Heart right ventricle (tissue), 16 donors: ENCODE measurements at regions not wholly inside any gene's neighbourhood (a gene's known extent, or its start where the extent isn't known, plus 50 kb on each side); places are given as distances from the start of the nearest gene placed in this dataset.

Source experiments
- ATAC-seq, 8 donors: fragments of 200-7000 bp; cut with Tn5 transposase; one replicate each; pipeline ENCODE4 v1.9.1; 2020; ENCODE audit warnings: mild to moderate bottlenecking in 8 of 8, moderate library complexity in 8 of 8, moderate number of reproducible peaks in 1 of 8
- DNase-seq, 2 donors: peaks; one replicate each; pipeline ENCODE4 v3.0.0-alpha.2; 2020
- H3K27ac ChIP-seq, 10 donors: fragments of 200-600 bp; sonication (generic) in 2 of 10; one replicate each; pipeline versions ENCODE4 v1.5.0 to v1.8.0; 2020 to 2022; ENCODE audit warnings: mild to moderate bottlenecking in 3 of 10
- H3K27me3 ChIP-seq, 7 donors: fragments of 200-600 bp; one replicate each; pipeline ENCODE4 v1.8.0; 2021 to 2022; ENCODE audit warnings: mild to moderate bottlenecking in 2 of 7
- H3K36me3 ChIP-seq, 9 donors: fragments of 200-600 bp; sonication (generic) in 1 of 9; one replicate each; pipeline versions ENCODE4 v1.5.0 to v1.8.0; 2020 to 2022; ENCODE audit warnings: mild to moderate bottlenecking in 2 of 9
- H3K4me1 ChIP-seq, 9 donors: fragments of 200-600 bp; sonication (generic) in 1 of 9; one replicate each; pipeline versions ENCODE4 v1.5.0 to v1.8.0; 2020 to 2022; ENCODE audit warnings: mild to moderate bottlenecking in 4 of 9
- H3K4me3 ChIP-seq, 10 donors: fragments of 200-600 bp; sonication (generic) in 2 of 10; one replicate each; pipeline versions ENCODE4 v1.5.0 to v1.8.0; 2020 to 2022; ENCODE audit warnings: mild to moderate bottlenecking in 7 of 10, moderate library complexity in 2 of 10
- H3K9me3 ChIP-seq, 11 donors: fragments of 200-600 bp in 10 of 11; sonication (generic) in 2 of 11; one replicate each; pipeline versions ENCODE4 v1.5.0 to v1.8.0; 2013 to 2022; ENCODE audit warnings: mild to moderate bottlenecking in 2 of 11, control low read depth in 1 of 11, moderate library complexity in 1 of 11
- WGBS, 2 donors: extraction: QIAGEN DNeasy Blood & Tissue Kit; methylation state at CpG; one replicate each; pipeline ENCODE4 v1.1.7; 2013; ENCODE audit warnings: inconsistent platforms in 1 of 2; 5-methylcytosine and 5-hydroxymethylcytosine counted together
- intact Hi-C, 10 donors: fragments of 100-400 bp; cut with DNase I; formaldehyde crosslinking; loops; one replicate each; pipeline versions ENCODE4 v1.11.1 to v1.14.2; 2022
- TF ChIP-seq, protein P1 (sequence below), 9 donors: fragments of 200-600 bp; sonication (generic) in 2 of 9; IDR thresholded peaks; one replicate each; pipeline versions ENCODE4 v1.5.0 to v1.8.0; 2021 to 2022; ENCODE audit warnings: antibody characterized with exemption in 9 of 9, mild to moderate bottlenecking in 5 of 9, moderate library complexity in 1 of 9
- donor health status: Arrhythmogenic right ventricular cardiomyopathy.
- donor health status: ischemic (EF 13 %, LVEDD 7.1; RV severe dilation, severe dysfunction).
- donor health status: healthy with polysubstance abuse.
- donor health status: DM: no; HTN: yes; CAD: no.
- donor health status: DM: no; HTN: no; CAD: no.
- donor health status: ischemic (EF 25% LVEDD 6.9; RV normal size, moderate dysfunction).
- donor health status: ischemic (EF 25% LVEDD 5.7; RV mildly dilated, moderate dysfunction).
- donor health status: healthy.
- donor health status: DM: yes; HTN: yes; CAD: no.
- donor health status: Ischemic cardiomyopathy.
- donor health status: ischemic (EF 35%, LVEDD 5.7; RV mildly dilated, moderate dysfunction).
- donor health status: nonischemic (EF 11% LVEDD 7.7; RV severe dilation, severe dysfunction).
- donor health status: DM: yes; HTN: yes; CAD: no.
- donor health status: PGD.
- donor health status: ischemic (EF 29% LVEDD 5.4; RV normal size, mild dysfunction).
- donor health status: nonischemic (EF 23%, LVEDD 6.1; RV moderate dilation, normal function).

DNA sequence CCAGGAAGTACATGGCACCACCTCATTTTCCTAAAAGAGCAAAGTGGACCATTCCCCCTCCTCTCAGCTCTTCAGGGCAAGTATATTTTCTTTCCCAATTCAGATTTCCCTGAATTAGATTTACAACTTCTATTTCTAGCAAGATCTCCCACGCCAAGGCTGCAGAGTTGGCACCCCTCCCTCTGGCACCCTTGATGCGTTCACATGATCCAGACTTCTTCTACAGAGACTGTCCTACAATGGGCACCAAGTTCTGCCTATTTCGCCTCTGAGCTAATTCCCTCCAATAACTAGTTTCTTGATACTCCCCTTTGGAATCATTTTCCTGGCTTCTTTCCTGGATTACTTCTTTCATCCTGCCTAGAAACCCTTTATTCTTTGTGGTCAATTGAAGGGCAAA lies 122.0 kb downstream of the CDC7 start:
- TF ChIP-seq, protein P1, sequence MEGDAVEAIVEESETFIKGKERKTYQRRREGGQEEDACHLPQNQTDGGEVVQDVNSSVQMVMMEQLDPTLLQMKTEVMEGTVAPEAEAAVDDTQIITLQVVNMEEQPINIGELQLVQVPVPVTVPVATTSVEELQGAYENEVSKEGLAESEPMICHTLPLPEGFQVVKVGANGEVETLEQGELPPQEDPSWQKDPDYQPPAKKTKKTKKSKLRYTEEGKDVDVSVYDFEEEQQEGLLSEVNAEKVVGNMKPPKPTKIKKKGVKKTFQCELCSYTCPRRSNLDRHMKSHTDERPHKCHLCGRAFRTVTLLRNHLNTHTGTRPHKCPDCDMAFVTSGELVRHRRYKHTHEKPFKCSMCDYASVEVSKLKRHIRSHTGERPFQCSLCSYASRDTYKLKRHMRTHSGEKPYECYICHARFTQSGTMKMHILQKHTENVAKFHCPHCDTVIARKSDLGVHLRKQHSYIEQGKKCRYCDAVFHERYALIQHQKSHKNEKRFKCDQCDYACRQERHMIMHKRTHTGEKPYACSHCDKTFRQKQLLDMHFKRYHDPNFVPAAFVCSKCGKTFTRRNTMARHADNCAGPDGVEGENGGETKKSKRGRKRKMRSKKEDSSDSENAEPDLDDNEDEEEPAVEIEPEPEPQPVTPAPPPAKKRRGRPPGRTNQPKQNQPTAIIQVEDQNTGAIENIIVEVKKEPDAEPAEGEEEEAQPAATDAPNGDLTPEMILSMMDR (IDR thresholded peaks at IDR 0.05): no peak

DNA sequence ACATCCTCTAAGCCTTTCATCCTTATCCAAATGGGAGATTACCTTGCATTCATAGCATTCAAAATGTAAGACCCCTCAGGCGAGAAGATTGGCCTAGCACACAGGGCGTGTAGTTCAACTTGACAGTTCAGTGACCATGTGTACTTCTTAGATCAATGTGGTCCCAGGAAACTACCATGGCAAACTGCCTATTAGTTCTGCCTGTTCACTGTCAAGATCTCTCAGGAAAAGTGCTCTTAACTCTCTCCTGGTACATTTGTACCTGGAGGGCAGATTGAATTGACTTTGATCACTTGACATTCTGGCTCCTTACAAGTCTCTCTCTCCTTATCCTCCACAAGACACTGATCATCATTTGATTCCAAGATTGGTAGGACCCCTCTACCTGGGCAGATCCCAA lies 122.4 kb downstream of the CDC7 start:
- Histone ChIP-seq H3K4me1 (peaks cover 0 to 21% (median 4%) of the 10 kb centered on the region in 9 donors), H3K36me3 (no peaks in the 10 kb centered on the region), H3K27ac (peak overlapping the region in 3 of 10 donors; percentile 17 to 49 (median 39)), H3K27me3 (no peaks in the 10 kb centered on the region), H3K4me3 (no peak overlapping the region), H3K9me3 (no peaks in the 10 kb centered on the region)
- DNase-seq: no peak
- peak in 5 of 8 donors; percentile 10 to 59 (median 33) for ATAC-seq
- WGBS, 2 donors: 44 to 67% methylated on average over 2 of the region's 2 CpGs
- TF ChIP-seq, protein P1 (IDR thresholded peaks at IDR 0.05): no peak
- intact Hi-C loops: loop anchor here in 1 of 10 donors (10.0 kb wide), 1 partner anchor 62 kb away; no protein-coding TSS in a partner anchor

More for the DNA sequence above, 122.0 kb downstream of the CDC7 start:
- Histone ChIP-seq H3K27me3 (no peaks in the 10 kb centered on the region), H3K4me3 (no peak overlapping the region), H3K4me1 (peaks cover 0 to 25% (median 4%) of the 10 kb centered on the region in 9 donors), H3K36me3 (no peaks in the 10 kb centered on the region), H3K9me3 (no peaks in the 10 kb centered on the region), H3K27ac (peak overlapping the region in 3 of 10 donors; percentile 17 to 49 (median 39))
- peak; percentile 66 to 67 for DNase-seq
- ATAC-seq: peak; percentile 61 to 90 (median 82)
- WGBS, 2 donors: 33 to 46% methylated on average over 3 of the region's 3 CpGs
- intact Hi-C loops: loop anchor here in 1 of 10 donors (10.0 kb wide), 1 partner anchor 62 kb away; no protein-coding TSS in a partner anchor

DNA sequence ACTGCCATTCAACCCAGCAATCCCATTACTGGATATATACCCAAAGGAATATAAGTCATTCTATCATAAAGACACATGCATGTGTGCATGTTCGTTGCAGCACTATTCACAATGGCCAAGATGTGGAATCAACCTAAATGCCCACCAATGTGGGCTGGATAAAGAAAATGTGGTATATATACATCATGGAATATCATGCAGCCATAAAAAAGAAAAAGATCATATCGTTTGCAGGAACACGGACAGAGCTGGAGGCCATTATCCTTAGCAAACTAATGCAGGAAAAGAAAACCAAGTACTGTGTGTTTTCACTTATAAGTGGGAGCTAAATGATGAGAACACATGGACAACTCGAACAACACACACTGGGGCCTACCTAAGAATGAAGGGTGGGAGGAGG lies 123.7 kb downstream of the CDC7 start:
- WGBS, 2 donors: 97% methylated on average over 4 of the region's 4 CpGs

More for the DNA sequence above, 123.7 kb downstream of the CDC7 start:
- Histone ChIP-seq H3K4me1 (peaks cover 0 to 18% (median 4%) of the 10 kb centered on the region in 9 donors), H3K36me3 (no peaks in the 10 kb centered on the region), H3K27me3 (no peaks in the 10 kb centered on the region), H3K4me3 (no peak overlapping the region), H3K27ac (no peak overlapping the region), H3K9me3 (no peaks in the 10 kb centered on the region)
- ATAC-seq: no peak
- TF ChIP-seq, protein P1 (IDR thresholded peaks at IDR 0.05): no peak
- no peak for DNase-seq
- intact Hi-C loops: loop anchor here in 1 of 10 donors (10.0 kb wide), 1 partner anchor 60 kb away; no protein-coding TSS in a partner anchor
